ENCODE measurements at regions not wholly inside any gene's neighbourhood (a gene's known extent, or its start where the extent isn't known, plus 50 kb on each side); places are given as distances from the start of the nearest gene placed in this dataset.
"Not testable (repeated sequence)": the region's sequence is repeated elsewhere in the genome, so short reads cannot be mapped to it uniquely, and the experiment has no call there.

GRCh38 chr4:124873361-124874171 lies 161.0 kb upstream of the ANKRD50 start:
- DNase-seq = no peak

- no peak for DNase-seq
These were observed 160.1 kb upstream of the ANKRD50 start for GRCh38 chr4:124872659-124873058.

GRCh38 chr4:124869961-124870495 lies 157.5 kb upstream of the ANKRD50 start:
- DNase-seq = no peak

DNA sequence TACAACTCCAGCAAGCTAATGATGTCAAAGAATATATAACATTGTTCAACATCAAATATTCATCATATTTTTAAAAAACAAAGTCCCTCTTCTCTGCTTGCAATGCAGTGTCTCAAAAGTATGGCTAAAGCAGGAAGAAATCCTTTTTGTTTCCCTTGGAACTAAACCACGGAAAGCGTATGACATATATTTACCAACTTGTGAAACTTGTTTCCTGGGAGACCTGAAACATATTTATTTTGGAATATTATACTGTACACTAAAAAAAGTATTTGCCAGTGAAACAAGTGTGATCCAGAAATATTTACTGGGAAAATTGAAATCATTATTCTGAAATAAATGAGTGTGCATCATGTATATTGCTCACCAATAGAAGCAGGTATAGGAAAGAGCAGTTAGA lies 156.0 kb upstream of the ANKRD50 start:
- DNase-seq = no peak

- DNase-seq = no peak
These were observed 155.0 kb upstream of the ANKRD50 start for GRCh38 chr4:124867536-124867935.

DNA sequence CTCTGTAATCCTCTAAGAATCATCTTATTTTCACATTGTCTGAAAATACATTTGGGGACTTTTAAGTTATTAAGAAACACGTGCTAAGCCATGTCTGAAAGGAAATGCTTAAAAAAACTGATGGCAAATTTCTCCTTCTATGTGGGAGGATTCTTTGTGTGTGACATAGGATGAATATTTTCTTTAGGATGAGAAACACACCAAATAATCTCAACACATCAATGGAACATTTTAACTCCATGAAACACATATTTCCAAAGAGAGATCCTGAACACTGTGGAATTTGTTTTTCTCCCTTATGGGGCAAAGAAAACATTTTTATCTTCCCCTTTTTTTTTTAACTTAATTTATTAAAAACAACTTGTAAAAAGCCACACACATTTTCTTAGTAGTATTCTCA lies 153.8 kb upstream of the ANKRD50 start:
- no peak for DNase-seq

GRCh38 chr4:124863040-124863545 lies 150.6 kb upstream of the ANKRD50 start:
- DNase-seq = no peak

DNA sequence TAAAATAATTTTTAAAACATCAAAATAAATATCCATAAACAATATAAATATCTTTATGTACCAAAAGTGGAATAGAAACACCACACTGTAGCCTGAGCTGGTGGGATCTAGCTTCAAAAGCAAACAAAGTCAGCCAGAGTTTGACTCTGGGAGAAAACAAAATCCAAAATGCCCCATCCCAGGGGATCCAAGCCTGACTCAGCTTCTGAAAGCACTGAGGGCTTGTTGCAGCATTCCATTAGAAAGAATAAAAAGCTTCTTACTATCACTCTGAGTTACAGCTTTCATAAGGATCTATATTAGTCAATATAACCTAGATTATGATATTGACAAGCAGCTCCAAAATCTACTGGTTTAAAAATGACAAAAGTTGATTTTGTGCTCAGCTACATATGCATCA lies 149.7 kb upstream of the ANKRD50 start:
- DNase-seq = no peak

DNA sequence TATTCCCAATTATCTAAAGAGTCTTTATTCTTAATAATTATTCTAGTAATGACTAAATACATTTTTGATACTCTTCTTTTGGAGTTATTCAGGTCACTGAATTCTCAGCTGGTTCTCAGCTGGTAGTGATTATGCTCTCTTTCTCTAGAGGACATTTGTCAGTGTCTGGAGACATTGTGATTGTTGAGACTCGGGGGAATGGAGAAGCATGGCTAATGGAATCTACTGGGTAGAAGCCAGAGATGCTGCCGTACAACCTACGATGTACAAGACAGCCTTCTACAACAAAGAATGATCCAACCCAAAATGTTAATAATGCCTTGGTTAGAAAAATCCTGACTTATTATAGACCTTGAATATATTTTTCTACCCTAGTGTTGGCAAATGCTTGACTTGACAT lies 149.2 kb upstream of the ANKRD50 start:
- DNase-seq = no peak

DNA sequence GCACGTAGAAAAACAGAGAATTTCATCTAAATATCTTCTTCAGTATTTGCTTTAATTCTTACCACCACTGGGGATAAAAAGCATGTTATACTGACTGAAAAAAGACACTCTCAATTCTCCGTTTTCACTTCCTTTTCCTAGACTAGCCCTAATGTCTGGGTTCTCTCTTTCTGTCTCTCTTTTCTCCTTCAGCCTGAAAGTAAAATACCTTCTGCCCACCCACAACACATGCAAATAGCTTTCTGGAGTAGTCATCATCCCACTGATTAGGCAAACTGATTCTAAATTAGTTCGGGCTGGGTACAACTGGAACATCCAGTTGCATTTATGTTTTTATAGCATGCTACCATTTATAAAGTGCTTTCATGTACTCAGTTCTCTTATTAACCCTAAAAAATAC lies 142.4 kb upstream of the ANKRD50 start:
- DNase-seq = no peak

GRCh38 chr4:124851741-124852140 lies 139.2 kb upstream of the ANKRD50 start:
- DNase-seq = no peak

- no peak for DNase-seq
These were observed 133.8 kb upstream of the ANKRD50 start for GRCh38 chr4:124846306-124846705.

DNA sequence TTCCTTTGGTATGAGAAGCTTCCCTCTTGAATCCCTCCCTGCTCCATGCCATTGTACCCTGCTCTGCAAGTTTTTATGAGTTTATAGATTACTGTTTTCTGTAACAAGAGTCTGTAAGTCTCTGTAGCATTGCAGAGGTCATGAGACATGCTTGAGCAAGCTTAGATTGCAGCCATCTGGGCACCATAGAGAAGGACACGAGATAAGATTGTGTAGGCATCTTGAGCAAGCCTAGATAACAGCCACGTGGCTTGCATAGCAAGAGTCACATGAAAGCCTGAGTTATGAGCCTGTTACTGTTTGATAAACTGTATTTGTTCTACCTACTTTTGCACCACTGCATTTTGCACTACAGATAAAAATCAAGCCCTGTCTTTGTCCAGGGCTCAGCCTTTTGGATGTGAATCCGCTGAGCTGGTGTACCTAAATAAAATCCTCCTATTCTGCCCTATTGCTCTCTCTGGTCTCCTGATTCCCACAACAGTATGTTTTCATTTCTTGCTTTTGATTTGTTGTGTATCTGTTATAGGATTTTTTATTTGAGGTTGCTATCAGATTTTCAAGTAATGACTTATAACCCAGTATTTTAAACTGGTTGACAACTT lies 127.4 kb upstream of the ANKRD50 start:
- DNase-seq = no peak

- DNase-seq = no peak
These were observed 121.4 kb upstream of the ANKRD50 start for GRCh38 chr4:124833831-124834505.

DNA sequence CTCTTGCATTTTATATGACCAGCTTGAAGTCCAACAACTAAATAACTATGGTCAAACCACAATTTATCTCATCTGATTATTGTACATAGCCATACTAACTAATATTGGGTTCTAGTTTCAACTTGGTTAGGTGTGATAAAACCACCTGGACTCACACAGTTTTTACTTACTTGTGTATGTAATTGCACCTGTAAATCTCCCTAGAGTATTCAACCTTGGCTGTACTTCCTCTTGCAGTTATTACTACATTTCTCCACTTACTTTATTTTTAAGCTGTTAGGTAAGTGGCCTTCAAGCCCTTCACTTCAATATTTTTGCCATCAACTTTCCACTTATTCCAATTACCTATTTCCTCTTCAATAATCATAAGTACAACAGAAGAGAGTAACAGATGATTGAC lies 115.8 kb upstream of the ANKRD50 start:
- no peak for DNase-seq

DNA sequence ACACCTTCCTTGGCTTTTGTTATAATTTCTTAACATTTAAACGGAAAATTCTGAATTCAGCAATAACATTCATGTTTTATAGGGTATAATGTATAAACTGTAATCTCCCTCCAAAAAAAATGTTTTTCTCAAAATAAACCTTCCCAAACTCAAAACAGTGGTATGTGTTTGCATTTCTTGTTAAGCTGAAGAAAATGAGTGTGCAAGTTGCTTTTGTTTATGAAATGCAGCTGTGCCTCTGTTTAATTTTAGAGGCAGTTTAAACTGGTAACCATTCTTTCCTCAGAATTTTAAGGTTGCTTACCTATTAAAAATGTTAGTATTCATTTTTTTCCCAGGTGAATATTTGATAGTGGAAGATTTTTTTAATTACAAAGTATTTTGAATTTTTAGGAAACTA lies 105.0 kb upstream of the ANKRD50 start:
- DNase-seq = no peak

GRCh38 chr4:124812203-124812602 lies 99.7 kb upstream of the ANKRD50 start:
- not testable (repeated sequence) for DNase-seq

GRCh38 chr4:124810827-124811226 lies 98.3 kb upstream of the ANKRD50 start:
- DNase-seq = no peak

DNA sequence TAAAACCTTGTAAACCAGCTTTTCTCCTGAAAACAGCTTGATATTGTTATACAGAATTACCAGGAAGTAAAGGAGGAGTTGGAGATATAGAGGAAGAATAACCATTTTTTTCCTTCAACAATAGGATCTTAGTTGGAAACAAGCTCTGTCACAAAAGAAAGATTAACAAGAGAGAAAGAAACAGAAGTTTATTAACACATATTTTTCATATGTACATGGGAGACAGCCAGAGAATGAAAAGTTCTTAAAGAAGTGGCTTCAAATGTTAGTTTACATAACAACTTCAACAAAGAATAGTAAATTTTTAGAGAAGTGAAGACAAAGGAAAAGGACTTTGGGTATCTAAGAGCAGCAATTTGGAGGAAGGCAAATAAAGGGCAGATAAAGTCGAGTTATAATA lies 94.9 kb upstream of the ANKRD50 start:
- DNase-seq = no peak

- no peak for DNase-seq
These were observed 93.9 kb upstream of the ANKRD50 start for GRCh38 chr4:124806403-124806802.

GRCh38 chr4:124804584-124804983 lies 92.1 kb upstream of the ANKRD50 start:
- no peak for DNase-seq

- DNase-seq = no peak
These were observed 91.5 kb upstream of the ANKRD50 start for GRCh38 chr4:124804041-124804440.

DNA sequence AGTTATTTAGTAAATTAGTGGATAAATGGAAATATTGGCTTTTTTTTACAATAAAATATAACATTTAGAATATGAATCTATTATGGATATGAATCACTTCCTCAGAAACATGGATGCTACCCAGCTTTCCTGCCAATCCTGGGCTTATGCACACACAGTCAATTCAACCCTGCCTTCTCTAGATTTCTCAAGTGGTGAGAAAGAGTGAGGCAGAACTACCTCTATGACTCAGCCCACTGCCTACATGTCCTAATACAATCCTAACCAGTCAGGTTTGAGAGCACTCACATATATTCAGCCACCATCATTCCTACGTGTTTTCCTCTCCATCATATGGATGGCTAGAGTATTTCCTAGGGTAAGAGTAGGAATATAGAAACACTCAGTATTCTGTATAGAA lies 91.1 kb upstream of the ANKRD50 start:
- no peak for DNase-seq

GRCh38 chr4:124803026-124803425 lies 90.5 kb upstream of the ANKRD50 start:
- no peak for DNase-seq

All from NCI-H510A (cell line).